Endothelial cell of umbilical vein (primary cell): ENCODE measurements at regions not wholly inside any gene's neighbourhood (a gene's known extent, or its start where the extent isn't known, plus 50 kb on each side); places are given as distances from the start of the nearest gene placed in this dataset.

ENCODE experiments used
- BruUV-seq: library from RNA; stranded (reverse); fragments of 400-500 nt; replicated peaks from 2 replicates; lab custom pipeline; 2021; lab: Mats Ljungman, UMichigan
- CTCF ChIA-PET: fragments of 300-600, 350-600 bp; sonication (Branson Sonifier 250); formaldehyde crosslinking; loops from one replicate; lab custom pipeline; 2021; ENCODE audit warnings: antibody characterized with exemption, inconsistent platforms; lab: Charles Lee
- POLR2A ChIA-PET: fragments of 300-600, 350-600 bp; sonication (Branson Sonifier 250); formaldehyde crosslinking; loops from one replicate; lab custom pipeline; 2021; ENCODE audit warnings: antibody characterized with exemption, inconsistent platforms; lab: Charles Lee
- DNase-seq: peaks from one replicate; pipeline ENCODE4 v3.0.0-alpha.2; 2011; ENCODE audit warnings: low read depth, low spot score
- FAIRE-seq: peaks from 2 replicates; lab custom pipeline; 2011; peaks lifted over from hg19 to GRCh38; lab: Jason Lieb, UNC
- H2AFZ ChIP-seq: 2 replicates; pipeline ENCODE4 v1.6.0; 2012; ENCODE audit warnings: low read depth, low read length, control low read depth, inconsistent platforms
- H3K27ac ChIP-seq: 2 replicates; pipeline ENCODE4 v1.5.1; 2011; ENCODE audit warnings: low read depth, mild to moderate bottlenecking, control low read depth, low read length, moderate library complexity; ENCODE audit not compliant: insufficient read depth
- H3K27me3 ChIP-seq, 2 experiments: 2 replicates each; pipeline versions ENCODE4 v1.6.0 to v1.6.1; 2011; ENCODE audit warnings: low read length in 2 of 2, mixed read lengths in 1 of 2; ENCODE audit not compliant: control insufficient read depth in 2 of 2, insufficient read depth in 2 of 2
- H3K36me3 ChIP-seq, 2 experiments: 2 replicates in 1 of 2; 3 replicates in 1 of 2; pipeline ENCODE4 v1.5.1; 2011; ENCODE audit warnings: low read length in 2 of 2, mild to moderate bottlenecking in 1 of 2, moderate library complexity in 1 of 2; ENCODE audit not compliant: control insufficient read depth in 2 of 2, insufficient read depth in 2 of 2; ENCODE audit errors: extremely low read depth in 1 of 2
- H3K4me1 ChIP-seq: 3 replicates; pipeline ENCODE4 v1.5.1; 2011; ENCODE audit warnings: mild to moderate bottlenecking, low read length; ENCODE audit not compliant: control insufficient read depth, insufficient read depth; ENCODE audit errors: extremely low read depth
- H3K4me2 ChIP-seq: 2 replicates; pipeline ENCODE4 v1.6.1; 2011; ENCODE audit warnings: low read length, control low read depth, mixed read lengths; ENCODE audit not compliant: insufficient read depth
- H3K4me3 ChIP-seq, 3 experiments: fragments of 200-600 bp in 1 of 3; sonication (generic), shearing (Covaris generic) in 1 of 3; replicated peaks in 1 of 3; 2 replicates each; pipeline ENCODE4 v1.5.1; 2011 to 2016; ENCODE audit warnings: control low read depth in 3 of 3, low read length in 3 of 3, mild to moderate bottlenecking in 2 of 3, inconsistent platforms in 1 of 3, low read depth in 1 of 3, moderate library complexity in 1 of 3; ENCODE audit not compliant: insufficient read depth in 1 of 3
- H3K79me2 ChIP-seq: 2 replicates; pipeline ENCODE4 v1.6.0; 2012; ENCODE audit warnings: low read length, inconsistent platforms; ENCODE audit not compliant: control insufficient read depth, insufficient read depth
- H3K9ac ChIP-seq: replicated peaks from 2 replicates; pipeline ENCODE3; 2011; ENCODE audit warnings: low read length, control low read depth; ENCODE audit not compliant: insufficient read depth; ENCODE audit errors: extremely low read depth
- H3K9me1 ChIP-seq: replicated peaks from 3 replicates; pipeline ENCODE4 v1.6.0; 2011; ENCODE audit warnings: mild to moderate bottlenecking, low read length; ENCODE audit not compliant: control insufficient read depth, insufficient read depth; ENCODE audit errors: extremely low read depth
- H3K9me3 ChIP-seq: replicated peaks from 2 replicates; pipeline ENCODE4 v1.5.1; 2012; ENCODE audit warnings: low read length, inconsistent platforms; ENCODE audit not compliant: control insufficient read depth, insufficient read depth
- H4K20me1 ChIP-seq: replicated peaks from 2 replicates; pipeline ENCODE3; 2011; ENCODE audit warnings: mild to moderate bottlenecking, low read length; ENCODE audit not compliant: control insufficient read depth, insufficient read depth; ENCODE audit errors: extremely low read depth
- CTCF ChIP-seq, 2 donors: IDR thresholded peaks; 1 replicate in 1 of 2; 2 replicates in 1 of 2; pipeline ENCODE4 v1.5.1; 2011; ENCODE audit warnings: low read length in 2 of 2, mild to moderate bottlenecking in 2 of 2, moderate library complexity in 2 of 2, control low read depth in 1 of 2, inconsistent platforms in 1 of 2, low read depth in 1 of 2; ENCODE audit not compliant: insufficient read depth in 1 of 2; ENCODE audit errors: extremely low read depth in 1 of 2
- EZH2 ChIP-seq: IDR thresholded peaks from 2 replicates; pipeline ENCODE4 v1.6.1; 2012; ENCODE audit warnings: borderline replicate concordance, low read depth, mild to moderate bottlenecking, moderate library complexity, low read length, inconsistent platforms; ENCODE audit not compliant: severe bottlenecking
- FOS ChIP-seq: IDR thresholded peaks from 2 replicates; pipeline ENCODE4 v1.6.1; 2011; ENCODE audit warnings: mild to moderate bottlenecking, low read length, moderate library complexity, borderline replicate concordance; ENCODE audit not compliant: insufficient read depth
- GATA2 ChIP-seq: IDR thresholded peaks from 2 replicates; pipeline ENCODE4 v1.7.0; 2011; ENCODE audit warnings: low read depth, mild to moderate bottlenecking, moderate library complexity, mixed read lengths, low read length; ENCODE audit not compliant: insufficient read length, insufficient read depth
- JUN ChIP-seq: IDR thresholded peaks from 2 replicates; pipeline ENCODE4 v1.6.1; 2011; ENCODE audit warnings: borderline replicate concordance, low read depth; ENCODE audit not compliant: insufficient read length, insufficient read depth
- MAX ChIP-seq: IDR thresholded peaks from 2 replicates; pipeline ENCODE4 v1.6.1; 2011; ENCODE audit not compliant: insufficient read depth, insufficient read length
- MYC ChIP-seq: IDR thresholded peaks from one replicate; pipeline ENCODE4 v1.6.1; 2011; ENCODE audit warnings: mild to moderate bottlenecking, low read depth, low read length
- POLR2A ChIP-seq: IDR thresholded peaks from 2 replicates; pipeline ENCODE4 v1.6.1; 2012; ENCODE audit warnings: low read depth, mild to moderate bottlenecking, control low read depth, low read length
- POLR2AphosphoS5 ChIP-seq: IDR thresholded peaks from 2 replicates; pipeline ENCODE4 v1.6.1; 2012; ENCODE audit warnings: low read depth, mild to moderate bottlenecking, control low read depth, low read length, moderate library complexity; ENCODE audit not compliant: insufficient read depth
- dilution Hi-C: fragments of 300-500 bp; cut with MboI; formaldehyde crosslinking; loops from one replicate; pipeline ENCODE4 v1.15.0; 2019; ENCODE audit warnings: low sequenced_read_pairs; ENCODE audit not compliant: extremely low pct_ligation_motif_present
- intact Hi-C: fragments of 100-400 bp; cut with micrococcal nuclease; formaldehyde crosslinking; loops from one replicate; pipeline ENCODE4 v1.10.0; 2022

DNA sequence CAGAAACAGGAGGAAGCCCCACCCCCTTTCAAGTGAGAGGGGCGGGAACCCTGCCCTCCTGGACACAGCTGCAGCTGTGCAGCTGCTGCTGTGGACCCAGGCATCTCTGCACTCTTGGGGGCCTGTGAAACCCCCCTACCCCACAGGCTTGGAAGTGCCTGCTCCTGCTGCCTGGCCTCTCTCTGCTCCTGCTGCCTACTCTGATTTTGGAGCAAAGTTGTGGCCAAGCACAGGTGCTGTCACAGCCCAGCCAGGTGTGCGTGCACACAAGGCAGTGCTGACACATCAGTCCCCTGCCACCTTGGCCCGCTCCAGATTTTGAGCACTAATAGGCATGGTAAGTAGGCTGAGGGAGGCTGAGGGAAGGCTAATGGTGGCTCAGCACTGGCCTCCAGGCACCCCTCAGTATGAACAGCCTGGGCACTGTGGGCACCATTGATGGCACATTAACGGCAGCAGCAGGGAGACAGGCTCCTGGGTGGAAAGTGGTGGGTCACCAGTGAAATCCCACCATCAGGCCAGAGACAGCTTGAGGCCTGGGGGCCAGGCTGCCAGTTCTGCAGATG lies 890.9 kb downstream of the GBE1 start:
- no peak for TF ChIP-seq MYC
- no peak for TF ChIP-seq JUN
- TF ChIP-seq FOS: no peak
- no peak for TF ChIP-seq POLR2A
- no peak for TF ChIP-seq POLR2AphosphoS5
- no peak for TF ChIP-seq EZH2
- no peak for TF ChIP-seq GATA2
- no peak for TF ChIP-seq CTCF (IDR thresholded peaks at IDR 0.05; ENCODE audit: extremely low read depth in 1 of 2, insufficient read depth in 1 of 2, low read depth in 1 of 2, low read length in 2 of 2)
- no peak for TF ChIP-seq MAX
- intact Hi-C loops (no loop called here), dilution Hi-C loops (no loop called here)
- POLR2A ChIA-PET: no interaction called here
- DNase-seq: no peak
- CTCF ChIA-PET: interaction anchor here (1.1 to 1.4 kb wide), 2 partner anchors 19 to 24 kb away, joined by 3 read pairs; no protein-coding TSS in a partner anchor
- H3K27ac ChIP-seq: no peak overlapping the region
- no peak overlapping the region for H3K9ac ChIP-seq
- H3K79me2 ChIP-seq: no peaks in the 10 kb centered on the region
- no peaks in the 10 kb centered on the region for H3K9me1 ChIP-seq
- no peak overlapping the region for H3K4me2 ChIP-seq
- no peak for FAIRE-seq
- H3K4me1 ChIP-seq: no peaks in the 10 kb centered on the region
- H4K20me1 ChIP-seq: no peaks in the 10 kb centered on the region
- H3K9me3 ChIP-seq: no peaks in the 10 kb centered on the region
- no TSS peak for BruUV-seq
- no peak overlapping the region for H3K4me3 ChIP-seq
- H3K27me3 ChIP-seq: no peaks in the 10 kb centered on the region
- H3K36me3 ChIP-seq: no peaks in the 10 kb centered on the region
- H2AFZ ChIP-seq: no peak overlapping the region
